ENCODE measurements at regions not wholly inside any gene's neighbourhood (a gene's known extent, or its start where the extent isn't known, plus 50 kb on each side); places are given as distances from the start of the nearest gene placed in this dataset.

GRCh38 chr4:163681208-163681821, 186.8 kb downstream of the TMA16 start:
- DNase-seq = peak in 1 of 2 donors; percentile 80
- no peak overlapping the region for H3K4me3 Mint-ChIP-seq
- 0% methylated on average over 1 of the region's 2 CpGs for WGBS (ENCODE audit: insufficient coverage)
- peak in 2 of 3 donors; percentile 47 to 65 for ATAC-seq
- peak; percentile 44 for TF ChIP-seq CTCF (IDR thresholded peaks at IDR 0.05)
- H3K9me3 ChIP-seq (ENCODE audit: control insufficient read depth, insufficient read depth, low read length) = no peaks in the 10 kb centered on the region
- H3K27me3 ChIP-seq (ENCODE audit: control insufficient read depth, insufficient read depth, low read length) = no peaks in the 10 kb centered on the region
- H3K4me3 ChIP-seq (ENCODE audit: low read length) = no peak overlapping the region
- no peaks in the 10 kb centered on the region for H3K9me3 Mint-ChIP-seq
- intact Hi-C loops (cut with micrococcal nuclease) = loop anchor here (1.0 to 2.0 kb wide), 2 partner anchors 131 to 197 kb away; no protein-coding TSS in a partner anchor
- H3K36me3 Mint-ChIP-seq = no peaks in the 10 kb centered on the region
- no peak overlapping the region for H3K27ac Mint-ChIP-seq
- H3K4me1 ChIP-seq (ENCODE audit: control insufficient read depth, insufficient read depth, low read length) = no peaks in the 10 kb centered on the region
- H3K36me3 ChIP-seq (ENCODE audit: control insufficient read depth, insufficient read depth, low read length) = no peaks in the 10 kb centered on the region
- H3K27ac ChIP-seq (ENCODE audit: low read length) = no peak overlapping the region
- H3K4me1 Mint-ChIP-seq = no peaks in the 10 kb centered on the region
- peaks cover 0 to 7% of the 10 kb centered on the region in 2 donors for H3K27me3 Mint-ChIP-seq (ENCODE audit: low read depth in 2 of 2)

GRCh38 chr4:163688856-163689255, 194.4 kb downstream of the TMA16 start:
- DNase-seq (no peak), ATAC-seq (no peak)
- intact Hi-C loops (cut with micrococcal nuclease) = no loop called here
- TF ChIP-seq CTCF (IDR thresholded peaks at IDR 0.05) = no peak
- Mint-ChIP-seq H3K27me3 (ENCODE audit: low read depth in 2 of 2) (peaks cover 0 to 2% of the 10 kb centered on the region in 2 donors), H3K9me3 (peaks cover 0 to 2% of the 10 kb centered on the region in 2 donors), H3K27ac (no peak overlapping the region), H3K4me3 (no peak overlapping the region), H3K4me1 (no peaks in the 10 kb centered on the region), H3K36me3 (no peaks in the 10 kb centered on the region)
- Histone ChIP-seq H3K9me3 (ENCODE audit: control insufficient read depth, insufficient read depth, low read length) (no peaks in the 10 kb centered on the region), H3K4me3 (ENCODE audit: low read length) (no peak overlapping the region), H3K36me3 (ENCODE audit: control insufficient read depth, insufficient read depth, low read length) (no peaks in the 10 kb centered on the region), H3K27ac (ENCODE audit: low read length) (no peak overlapping the region), H3K4me1 (ENCODE audit: control insufficient read depth, insufficient read depth, low read length) (no peaks in the 10 kb centered on the region), H3K27me3 (ENCODE audit: control insufficient read depth, insufficient read depth, low read length) (no peaks in the 10 kb centered on the region)

- ATAC-seq = no peak
- Mint-ChIP-seq H3K36me3 (no peaks in the 10 kb centered on the region), H3K9me3 (peaks cover 0 to 2% of the 10 kb centered on the region in 2 donors), H3K27ac (no peak overlapping the region), H3K4me3 (no peak overlapping the region), H3K27me3 (ENCODE audit: low read depth in 2 of 2) (no peaks in the 10 kb centered on the region), H3K4me1 (no peaks in the 10 kb centered on the region)
- H3K4me1 ChIP-seq (ENCODE audit: control insufficient read depth, insufficient read depth, low read length) = no peaks in the 10 kb centered on the region
- no peak overlapping the region for H3K27ac ChIP-seq (ENCODE audit: low read length)
- H3K4me3 ChIP-seq (ENCODE audit: low read length) = no peak overlapping the region
- TF ChIP-seq CTCF (IDR thresholded peaks at IDR 0.05) = no peak
- intact Hi-C loops (cut with micrococcal nuclease) = no loop called here
- no peaks in the 10 kb centered on the region for H3K27me3 ChIP-seq (ENCODE audit: control insufficient read depth, insufficient read depth, low read length)
- no peak for DNase-seq
- no peaks in the 10 kb centered on the region for H3K36me3 ChIP-seq (ENCODE audit: control insufficient read depth, insufficient read depth, low read length)
- H3K9me3 ChIP-seq (ENCODE audit: control insufficient read depth, insufficient read depth, low read length) = no peaks in the 10 kb centered on the region
Observed at GRCh38 chr4:163693211-163693610, 198.7 kb downstream of the TMA16 start.

GRCh38 chr4:163693776-163694175, 199.3 kb downstream of the TMA16 start:
- no peaks in the 10 kb centered on the region for H3K4me1 Mint-ChIP-seq
- H3K4me3 Mint-ChIP-seq = no peak overlapping the region
- Histone ChIP-seq H3K4me3 (ENCODE audit: low read length) (no peak overlapping the region), H3K27ac (ENCODE audit: low read length) (no peak overlapping the region), H3K4me1 (ENCODE audit: control insufficient read depth, insufficient read depth, low read length) (no peaks in the 10 kb centered on the region), H3K9me3 (ENCODE audit: control insufficient read depth, insufficient read depth, low read length) (no peaks in the 10 kb centered on the region), H3K27me3 (ENCODE audit: control insufficient read depth, insufficient read depth, low read length) (no peaks in the 10 kb centered on the region), H3K36me3 (ENCODE audit: control insufficient read depth, insufficient read depth, low read length) (no peaks in the 10 kb centered on the region)
- intact Hi-C loops (cut with micrococcal nuclease) = no loop called here
- 53% methylated on average over 2 of the region's 4 CpGs for WGBS (ENCODE audit: insufficient coverage)
- H3K9me3 Mint-ChIP-seq = peaks cover 0 to 2% of the 10 kb centered on the region in 2 donors
- no peak overlapping the region for H3K27ac Mint-ChIP-seq
- H3K36me3 Mint-ChIP-seq = no peaks in the 10 kb centered on the region
- no peak for ATAC-seq
- H3K27me3 Mint-ChIP-seq (ENCODE audit: low read depth in 2 of 2) = no peaks in the 10 kb centered on the region
- DNase-seq = no peak
- TF ChIP-seq CTCF (IDR thresholded peaks at IDR 0.05) = no peak

Measured in natural killer cell (primary cell).